H1 (cell line): ENCODE measurements at regions not wholly inside any gene's neighbourhood (a gene's known extent, or its start where the extent isn't known, plus 50 kb on each side); places are given as distances from the start of the nearest gene placed in this dataset.

Experiments
- BCL11A ChIP-seq, 2 experiments: IDR thresholded peaks; one replicate each; pipeline ENCODE4 v1.6.1; 2011; ENCODE audit warnings: low read depth in 2 of 2, low read length in 2 of 2, mild to moderate bottlenecking in 2 of 2
- CTCF ChIP-seq, 3 experiments: IDR thresholded peaks; 1 replicate in 2 of 3; 2 replicates in 1 of 3; pipeline versions ENCODE4 v1.5.1 to v1.6.1; 2011; ENCODE audit warnings: low read length in 3 of 3, mild to moderate bottlenecking in 3 of 3, inconsistent platforms in 2 of 3, low read depth in 1 of 3, moderate library complexity in 1 of 3; ENCODE audit not compliant: insufficient read depth in 1 of 3; ENCODE audit errors: control extremely low read depth in 1 of 3
- MAFK ChIP-seq: IDR thresholded peaks from 2 replicates; pipeline ENCODE4 v1.6.1; 2012; ENCODE audit warnings: low read depth, mild to moderate bottlenecking, improper control_type of control experiment, low read length
- MAX ChIP-seq: IDR thresholded peaks from 2 replicates; pipeline ENCODE4 v1.6.1; 2012; ENCODE audit warnings: inconsistent platforms
- PHF8 ChIP-seq: fragments of 200-600 bp; sonication (generic); conservative IDR thresholded peaks from 2 replicates; pipeline ENCODE4 v1.7.1; 2012; ENCODE audit warnings: low read depth, mild to moderate bottlenecking, inconsistent platforms, low read length, moderate library complexity
- POLR2A ChIP-seq, 2 experiments: IDR thresholded peaks; 1 replicate in 1 of 2; 2 replicates in 1 of 2; pipeline ENCODE4 v1.6.1; 2011; ENCODE audit warnings: low read depth in 2 of 2, low read length in 2 of 2, mild to moderate bottlenecking in 2 of 2; ENCODE audit errors: control extremely low read depth in 1 of 2
- SP1 ChIP-seq: IDR thresholded peaks from 2 replicates; pipeline ENCODE4 v1.6.1; 2011; ENCODE audit warnings: low read depth, low read length
- TBP ChIP-seq: IDR thresholded peaks from 2 replicates; pipeline ENCODE4 v1.6.1; 2011; ENCODE audit warnings: low read depth, low read length, improper control_type of control experiment
- ZNF274 ChIP-seq: IDR thresholded peaks from 2 replicates; pipeline ENCODE4 v1.7.0; 2012; ENCODE audit warnings: low read length, borderline replicate concordance; ENCODE audit errors: extremely low read depth
- TF ChIP-seq, protein P1 (sequence below): IDR thresholded peaks from 2 replicates; pipeline ENCODE4 v1.6.1; 2011; ENCODE audit warnings: low read length, improper control_type of control experiment

- TF ChIP-seq CTCF (IDR thresholded peaks at IDR 0.05; ENCODE audit: control extremely low read depth in 1 of 3, insufficient read depth in 1 of 3, low read depth in 1 of 3, low read length in 3 of 3) (no peak), MAFK (no peak), ZNF274 (no peak), BCL11A (IDR thresholded peaks at IDR 0.05; ENCODE audit: low read depth in 2 of 2, low read length in 2 of 2) (no peak), POLR2A (IDR thresholded peaks at IDR 0.05; ENCODE audit: control extremely low read depth in 1 of 2, low read depth in 2 of 2, low read length in 2 of 2) (no peak), SP1 (no peak), PHF8 (no peak), TBP (no peak), MAX (no peak)
- TF ChIP-seq, protein P1, sequence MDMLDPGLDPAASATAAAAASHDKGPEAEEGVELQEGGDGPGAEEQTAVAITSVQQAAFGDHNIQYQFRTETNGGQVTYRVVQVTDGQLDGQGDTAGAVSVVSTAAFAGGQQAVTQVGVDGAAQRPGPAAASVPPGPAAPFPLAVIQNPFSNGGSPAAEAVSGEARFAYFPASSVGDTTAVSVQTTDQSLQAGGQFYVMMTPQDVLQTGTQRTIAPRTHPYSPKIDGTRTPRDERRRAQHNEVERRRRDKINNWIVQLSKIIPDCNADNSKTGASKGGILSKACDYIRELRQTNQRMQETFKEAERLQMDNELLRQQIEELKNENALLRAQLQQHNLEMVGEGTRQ: no peak
Observed at GRCh38 chr4:20331642-20332041, 79.9 kb downstream of the SLIT2 start.
